Adrenal gland (tissue), 5 donors: ENCODE measurements at regions not wholly inside any gene's neighbourhood (a gene's known extent, or its start where the extent isn't known, plus 50 kb on each side); places are given as distances from the start of the nearest gene placed in this dataset.

Experiments used
- POLR2A ChIP-seq, 2 donors: fragments of 450-650 bp; IDR thresholded peaks; one replicate each; pipeline ENCODE4 v1.6.1; 2017; ENCODE audit warnings: antibody characterized with exemption in 2 of 2, mild to moderate bottlenecking in 2 of 2, moderate library complexity in 1 of 2
- TF ChIP-seq, protein P1 (sequence below), 6 experiments: fragments of 450-650 bp in 4 of 6; fragments of 200-600 bp in 2 of 6; sonication (generic) in 1 of 6; IDR thresholded peaks; 1 replicate in 5 of 6; 2 replicates in 1 of 6; pipeline versions ENCODE4 v1.5.1 to v1.8.0; 2016 to 2021; ENCODE audit warnings: antibody characterized with exemption in 6 of 6, mild to moderate bottlenecking in 2 of 6, moderate library complexity in 1 of 6
- donor health status: DM: no; HTN: no; CAD: no.

DNA sequence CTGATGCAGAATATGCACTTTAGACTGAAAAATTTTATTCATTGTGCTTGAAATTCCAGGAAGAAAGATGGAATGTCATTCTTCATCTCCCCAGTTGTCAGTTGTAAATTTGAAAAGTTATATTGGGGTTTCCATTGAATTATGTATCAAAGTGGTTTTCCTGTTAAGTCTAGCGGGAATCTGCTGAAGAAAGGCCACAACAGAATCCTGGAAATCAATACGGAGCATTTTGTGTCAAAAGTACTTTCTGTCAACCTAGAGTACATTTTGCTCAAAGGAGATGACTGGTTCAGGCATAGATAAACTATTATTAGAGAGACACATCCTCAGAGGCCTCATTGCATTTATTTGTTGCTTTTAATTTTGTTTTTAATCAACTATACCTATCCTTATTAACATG, 538.2 kb upstream of the SEMA3D start:
- TF ChIP-seq, protein P1, sequence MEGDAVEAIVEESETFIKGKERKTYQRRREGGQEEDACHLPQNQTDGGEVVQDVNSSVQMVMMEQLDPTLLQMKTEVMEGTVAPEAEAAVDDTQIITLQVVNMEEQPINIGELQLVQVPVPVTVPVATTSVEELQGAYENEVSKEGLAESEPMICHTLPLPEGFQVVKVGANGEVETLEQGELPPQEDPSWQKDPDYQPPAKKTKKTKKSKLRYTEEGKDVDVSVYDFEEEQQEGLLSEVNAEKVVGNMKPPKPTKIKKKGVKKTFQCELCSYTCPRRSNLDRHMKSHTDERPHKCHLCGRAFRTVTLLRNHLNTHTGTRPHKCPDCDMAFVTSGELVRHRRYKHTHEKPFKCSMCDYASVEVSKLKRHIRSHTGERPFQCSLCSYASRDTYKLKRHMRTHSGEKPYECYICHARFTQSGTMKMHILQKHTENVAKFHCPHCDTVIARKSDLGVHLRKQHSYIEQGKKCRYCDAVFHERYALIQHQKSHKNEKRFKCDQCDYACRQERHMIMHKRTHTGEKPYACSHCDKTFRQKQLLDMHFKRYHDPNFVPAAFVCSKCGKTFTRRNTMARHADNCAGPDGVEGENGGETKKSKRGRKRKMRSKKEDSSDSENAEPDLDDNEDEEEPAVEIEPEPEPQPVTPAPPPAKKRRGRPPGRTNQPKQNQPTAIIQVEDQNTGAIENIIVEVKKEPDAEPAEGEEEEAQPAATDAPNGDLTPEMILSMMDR (IDR thresholded peaks at IDR 0.05), result no peak
- TF ChIP-seq POLR2A (IDR thresholded peaks at IDR 0.05), result no peak
